HL-60 (cell line): ENCODE measurements at regions not wholly inside any gene's neighbourhood (a gene's known extent, or its start where the extent isn't known, plus 50 kb on each side); places are given as distances from the start of the nearest gene placed in this dataset.
"Not testable (repeated sequence)": the region's sequence is repeated elsewhere in the genome, so short reads cannot be mapped to it uniquely, and the experiment has no call there.

Experiments used
- DNase-seq, 2 experiments: peaks; one replicate each; pipeline ENCODE4 v3.0.0-alpha.2; 2010 to 2020; ENCODE audit warnings: low read depth in 1 of 2, low spot score in 1 of 2
- H3K27ac ChIP-seq: fragments of 250-450 bp; sonication (Bioruptor Pico); replicated peaks from 2 replicates; pipeline ENCODE4 v1.5.1; 2020; ENCODE audit warnings: mild to moderate bottlenecking, moderate library complexity
- H3K27me3 ChIP-seq: fragments of 250-450 bp; sonication (Bioruptor Pico); 2 replicates; pipeline ENCODE4 v1.5.1; 2021; ENCODE audit warnings: mild to moderate bottlenecking, moderate library complexity; ENCODE audit not compliant: insufficient read depth, poor library complexity, severe bottlenecking
- H3K4me3 ChIP-seq: replicated peaks from 2 replicates; pipeline ENCODE4 v1.5.1; 2011; ENCODE audit warnings: mild to moderate bottlenecking, control low read depth, low read length; ENCODE audit not compliant: insufficient read depth
- CTCF ChIP-seq: IDR thresholded peaks from one replicate; pipeline ENCODE4 v1.5.1; 2011; ENCODE audit warnings: low read length, control low read depth, inconsistent platforms; ENCODE audit not compliant: insufficient read depth
- GABPA ChIP-seq: IDR thresholded peaks from 2 replicates; pipeline ENCODE4 v1.6.1; 2012; ENCODE audit warnings: low read depth
- POLR2AphosphoS5 ChIP-seq: IDR thresholded peaks from 2 replicates; pipeline ENCODE4 v1.6.1; 2012; ENCODE audit warnings: low read depth
- REST ChIP-seq: IDR thresholded peaks from 2 replicates; pipeline ENCODE4 v1.6.1; 2012; ENCODE audit warnings: low read depth; ENCODE audit not compliant: insufficient replicate concordance
- SPI1 ChIP-seq: IDR thresholded peaks from 2 replicates; pipeline ENCODE4 v1.6.1; 2012; ENCODE audit warnings: low read depth, mild to moderate bottlenecking, borderline replicate concordance

- no peak overlapping the region for H3K4me3 ChIP-seq
- TF ChIP-seq GABPA = no peak
- TF ChIP-seq POLR2AphosphoS5 = no peak
- no peak for TF ChIP-seq REST
- TF ChIP-seq SPI1 = no peak
- TF ChIP-seq CTCF = no peak
- no peak for DNase-seq
- no peaks in the 10 kb centered on the region for H3K27me3 ChIP-seq
- H3K27ac ChIP-seq = no peak overlapping the region
These were observed 148.7 kb downstream of the CDRT15L2 start for GRCh38 chr17:20728181-20728580.

- H3K27ac ChIP-seq, H3K27me3 ChIP-seq, H3K4me3 ChIP-seq, DNase-seq: not testable (repeated sequence)
These were observed 151.6 kb downstream of the CDRT15L2 start for GRCh38 chr17:20731131-20731530.

- H3K4me3 ChIP-seq = no peak overlapping the region
- TF ChIP-seq CTCF = no peak
- TF ChIP-seq GABPA = no peak
- no peak for TF ChIP-seq POLR2AphosphoS5
- no peak for TF ChIP-seq REST
- no peak for TF ChIP-seq SPI1
- no peak overlapping the region for H3K27ac ChIP-seq
- H3K27me3 ChIP-seq = no peaks in the 10 kb centered on the region
- DNase-seq = no peak
These were observed 154.4 kb downstream of the CDRT15L2 start for GRCh38 chr17:20733923-20734322.

- H3K27me3 ChIP-seq = no peaks in the 10 kb centered on the region
- no peak for DNase-seq
- H3K4me3 ChIP-seq = no peak overlapping the region
- TF ChIP-seq SPI1 = no peak
- no peak for TF ChIP-seq CTCF
- no peak for TF ChIP-seq GABPA
- no peak for TF ChIP-seq REST
- no peak for TF ChIP-seq POLR2AphosphoS5
- no peak overlapping the region for H3K27ac ChIP-seq
These were observed 156.3 kb downstream of the CDRT15L2 start for GRCh38 chr17:20735796-20736195.

- H3K27me3 ChIP-seq, DNase-seq, H3K27ac ChIP-seq, H3K4me3 ChIP-seq: not testable (repeated sequence)
These were observed 158.1 kb downstream of the CDRT15L2 start for GRCh38 chr17:20737636-20738035.
